ENCODE measurements at regions not wholly inside any gene's neighbourhood (a gene's known extent, or its start where the extent isn't known, plus 50 kb on each side); places are given as distances from the start of the nearest gene placed in this dataset.
"Not testable (repeated sequence)": the region's sequence is repeated elsewhere in the genome, so short reads cannot be mapped to it uniquely, and the experiment has no call there.

- no peak for DNase-seq (ENCODE audit: low spot score)
Measured at GRCh38 chr21:15431053-15431452, 298.7 kb upstream of the USP25 start.

- no peak for DNase-seq (ENCODE audit: low spot score)
Measured at GRCh38 chr21:15433091-15433490, 296.7 kb upstream of the USP25 start.

GRCh38 chr21:15434163-15434905 lies 295.4 kb upstream of the USP25 start:
- no peak for DNase-seq (ENCODE audit: low spot score)

GRCh38 chr21:15436031-15436430 lies 293.8 kb upstream of the USP25 start:
- no peak for DNase-seq (ENCODE audit: low spot score)

GRCh38 chr21:15437883-15438282 lies 291.9 kb upstream of the USP25 start:
- no peak for DNase-seq (ENCODE audit: low spot score)

- DNase-seq (ENCODE audit: low spot score), result no peak
Measured at GRCh38 chr21:15439726-15440125, 290.1 kb upstream of the USP25 start.

GRCh38 chr21:15441060-15441493 lies 288.7 kb upstream of the USP25 start:
- DNase-seq (ENCODE audit: low spot score), result no peak

- no peak for DNase-seq (ENCODE audit: low spot score)
Measured at GRCh38 chr21:15441992-15442391, 287.8 kb upstream of the USP25 start.

GRCh38 chr21:15442743-15443469 lies 286.9 kb upstream of the USP25 start:
- DNase-seq (ENCODE audit: low spot score), result no peak

GRCh38 chr21:15443740-15444117 lies 286.1 kb upstream of the USP25 start:
- DNase-seq (ENCODE audit: low spot score), result no peak

- no peak for DNase-seq (ENCODE audit: low spot score)
Measured at GRCh38 chr21:15444118-15444960, 285.4 kb upstream of the USP25 start.

- no peak for DNase-seq (ENCODE audit: low spot score)
Measured at GRCh38 chr21:15445327-15445726, 284.5 kb upstream of the USP25 start.

GRCh38 chr21:15446223-15446622 lies 283.6 kb upstream of the USP25 start:
- no peak for DNase-seq (ENCODE audit: low spot score)

- no peak for DNase-seq (ENCODE audit: low spot score)
Measured at GRCh38 chr21:15449556-15449955, 280.2 kb upstream of the USP25 start.

GRCh38 chr21:15453261-15453660 lies 276.5 kb upstream of the USP25 start:
- no peak for DNase-seq (ENCODE audit: low spot score)

- DNase-seq (ENCODE audit: low spot score), result not testable (repeated sequence)
Measured at GRCh38 chr21:15453785-15454184, 276.0 kb upstream of the USP25 start.

GRCh38 chr21:15454931-15455330 lies 274.9 kb upstream of the USP25 start:
- not testable (repeated sequence) for DNase-seq (ENCODE audit: low spot score)

GRCh38 chr21:15455819-15456462 lies 273.8 kb upstream of the USP25 start:
- no peak for DNase-seq (ENCODE audit: low spot score)

GRCh38 chr21:15457965-15458364 lies 271.8 kb upstream of the USP25 start:
- no peak for DNase-seq (ENCODE audit: low spot score)

- no peak for DNase-seq (ENCODE audit: low spot score)
Measured at GRCh38 chr21:15462092-15462491, 267.7 kb upstream of the USP25 start.

- DNase-seq (ENCODE audit: low spot score), result no peak
Measured at GRCh38 chr21:15466329-15466728, 263.5 kb upstream of the USP25 start.

GRCh38 chr21:15468368-15468767 lies 261.4 kb upstream of the USP25 start:
- no peak for DNase-seq (ENCODE audit: low spot score)
